GM23248 (cell line): ENCODE measurements at regions not wholly inside any gene's neighbourhood (a gene's known extent, or its start where the extent isn't known, plus 50 kb on each side); places are given as distances from the start of the nearest gene placed in this dataset.
A peak's percentile ranks its signal among the peaks of the same experiment; 100 is the strongest.

ENCODE experiments used
- DNase-seq: peaks from one replicate; pipeline ENCODE4 v3.0.0-alpha.2; 2015
- H2AFZ ChIP-seq: fragments of 200-600 bp; sonication (generic); 2 replicates; pipeline ENCODE4 v1.6.1; 2016; ENCODE audit warnings: antibody characterized with exemption
- H3F3A ChIP-seq: fragments of 200-600 bp; sonication (generic); 2 replicates; pipeline ENCODE4 v1.6.1; 2016; ENCODE audit warnings: mild to moderate bottlenecking, antibody characterized with exemption, mixed run types; ENCODE audit not compliant: insufficient read depth
- H3K27ac ChIP-seq: fragments of 200-600 bp; sonication (generic); 2 replicates; pipeline ENCODE4 v1.5.1; 2016; ENCODE audit warnings: mild to moderate bottlenecking
- H3K27me3 ChIP-seq: fragments of 200-600 bp; sonication (generic); replicated peaks from 2 replicates; pipeline ENCODE4 v1.6.1; 2016; ENCODE audit warnings: mild to moderate bottlenecking; ENCODE audit not compliant: insufficient read depth
- H3K36me3 ChIP-seq: fragments of 200-600 bp; sonication (generic); 2 replicates; pipeline ENCODE4 v1.6.1; 2016; ENCODE audit warnings: low read depth, mild to moderate bottlenecking
- H3K4me1 ChIP-seq: fragments of 200-600 bp; sonication (generic); 2 replicates; pipeline ENCODE4 v1.6.1; 2016; ENCODE audit warnings: mild to moderate bottlenecking; ENCODE audit not compliant: insufficient read depth
- H3K4me2 ChIP-seq: fragments of 200-600 bp; sonication (generic); one replicate; pipeline ENCODE4 v1.6.1; 2016; ENCODE audit warnings: mild to moderate bottlenecking; ENCODE audit not compliant: unreplicated experiment
- H3K4me3 ChIP-seq: fragments of 200-600 bp; sonication (generic); 2 replicates; pipeline ENCODE4 v1.5.1; 2016; ENCODE audit warnings: mild to moderate bottlenecking
- H3K79me2 ChIP-seq: fragments of 200-600 bp; sonication (generic); 2 replicates; pipeline ENCODE4 v1.6.1; 2016; ENCODE audit warnings: mild to moderate bottlenecking; ENCODE audit not compliant: insufficient read depth
- H3K9ac ChIP-seq: fragments of 200-600 bp; sonication (generic); 2 replicates; pipeline ENCODE4 v1.6.1; 2016; ENCODE audit warnings: mild to moderate bottlenecking
- H3K9me2 ChIP-seq: fragments of 200-600 bp; sonication (generic); 2 replicates; pipeline ENCODE4 v1.6.1; 2016; ENCODE audit warnings: mixed run types, mild to moderate bottlenecking, moderate library complexity; ENCODE audit not compliant: insufficient read depth
- H3K9me3 ChIP-seq: fragments of 200-600 bp; sonication (generic); one replicate; pipeline ENCODE4 v1.6.1; 2017; ENCODE audit warnings: low read depth
- H4K20me1 ChIP-seq: fragments of 200-600 bp; sonication (generic); 2 replicates; pipeline ENCODE4 v1.6.0; 2016; ENCODE audit not compliant: insufficient read depth
- EZH2 ChIP-seq: fragments of 200-600 bp; sonication (generic); IDR thresholded peaks from 2 replicates; pipeline ENCODE4 v1.6.1; 2018; ENCODE audit warnings: antibody characterized with exemption, mild to moderate bottlenecking; ENCODE audit not compliant: insufficient read depth, poor library complexity, severe bottlenecking
- EZH2phosphoT487 ChIP-seq: fragments of 200-600 bp; sonication (generic); IDR thresholded peaks from 2 replicates; pipeline ENCODE4 v1.6.1; 2018; ENCODE audit warnings: antibody characterized with exemption, moderate library complexity, mild to moderate bottlenecking, low read depth; ENCODE audit not compliant: insufficient read depth
- WGBS, 2 experiments: methylation state at CpG; one replicate each; pipeline ENCODE4 v1.1.6; 2015 to 2017; ENCODE audit warnings: low lambda C conversion rate in 2 of 2, low coverage in 1 of 2; ENCODE audit errors: missing lambda C conversion rate in 2 of 2; 5-methylcytosine and 5-hydroxymethylcytosine counted together
- in situ Hi-C: fragments of 300-500 bp; cut with MboI; formaldehyde crosslinking; loops from 2 replicates; pipeline ENCODE4 v1.15.0; 2020

- Histone ChIP-seq H3K27ac (peak overlapping the region; percentile 64), H3K9me2 (no peaks in the 10 kb centered on the region; the same call in 1 of the 2 replicates)
- in situ Hi-C loops: no loop called here
Measured at GRCh38 chr16:64738321-64738960, 383.4 kb downstream of the CDH11 start.

GRCh38 chr16:64736857-64737256 lies 385.0 kb downstream of the CDH11 start:
- no peaks in the 10 kb centered on the region; the same call in 1 of the 2 replicates for H3K9me2 ChIP-seq
- 43 to 49% methylated on average over 2 of the region's 2 CpGs for WGBS, 2 experiments
- DNase-seq: no peak
- no peak overlapping the region for H3K4me2 ChIP-seq
- no peaks in the 10 kb centered on the region for H3K27me3 ChIP-seq
- H3K27ac ChIP-seq: no peak overlapping the region
- TF ChIP-seq EZH2 (no peak), EZH2phosphoT487 (no peak)
- H3K4me1 ChIP-seq: peaks cover 11% of the 10 kb centered on the region
- no peak overlapping the region for H3K4me3 ChIP-seq
- H3K36me3 ChIP-seq: no peaks in the 10 kb centered on the region
- no peak overlapping the region for H3K9ac ChIP-seq
- in situ Hi-C loops: no loop called here
- H3K9me3 ChIP-seq: no peaks in the 10 kb centered on the region
- H3K79me2 ChIP-seq: no peaks in the 10 kb centered on the region
- H3F3A ChIP-seq: peaks cover 17% of the 10 kb centered on the region; the same call in 1 of the 2 replicates
- no peak overlapping the region for H2AFZ ChIP-seq
- H4K20me1 ChIP-seq: no peaks in the 10 kb centered on the region

More at GRCh38 chr16:64738321-64738960, 383.4 kb downstream of the CDH11 start:
- H3K36me3 ChIP-seq: no peaks in the 10 kb centered on the region
- H3K9me3 ChIP-seq: no peaks in the 10 kb centered on the region
- no peaks in the 10 kb centered on the region for H4K20me1 ChIP-seq
- peaks cover 11% of the 10 kb centered on the region for H3K4me1 ChIP-seq
- peaks cover 17% of the 10 kb centered on the region; the same call in 1 of the 2 replicates for H3F3A ChIP-seq
- peak; percentile 68 for DNase-seq
- no peak for TF ChIP-seq EZH2phosphoT487
- H2AFZ ChIP-seq: peak overlapping the region; percentile 54
- H3K9ac ChIP-seq: no peak overlapping the region
- H3K4me2 ChIP-seq: peak overlapping the region; percentile 41
- H3K27me3 ChIP-seq: no peaks in the 10 kb centered on the region
- 24 to 56% methylated on average over 1 of the region's 1 CpG for WGBS, 2 experiments
- no peaks in the 10 kb centered on the region for H3K79me2 ChIP-seq
- H3K4me3 ChIP-seq: no peak overlapping the region

- no peak overlapping the region for H3K27ac ChIP-seq
- H3K36me3 ChIP-seq: no peaks in the 10 kb centered on the region
- no peaks in the 10 kb centered on the region for H3K9me3 ChIP-seq
- H3K4me2 ChIP-seq: no peak overlapping the region
- no peak overlapping the region for H2AFZ ChIP-seq
- no peak overlapping the region for H3K9ac ChIP-seq
- WGBS, 2 experiments: 94 to 100% methylated on average over 1 of the region's 1 CpG
- H3K79me2 ChIP-seq: no peaks in the 10 kb centered on the region
- no peak for DNase-seq
- H3K9me2 ChIP-seq: 0 out of 2 replicates have a peak, but pooled peaks cover 4% of the 10 kb centered on the region
- H3K4me3 ChIP-seq: no peak overlapping the region
- H3K4me1 ChIP-seq: no peaks in the 10 kb centered on the region
- H3K27me3 ChIP-seq: no peaks in the 10 kb centered on the region
- no peaks in the 10 kb centered on the region for H4K20me1 ChIP-seq
- in situ Hi-C loops: no loop called here
- TF ChIP-seq EZH2 (no peak), EZH2phosphoT487 (no peak)
- no peaks in the 10 kb centered on the region for H3F3A ChIP-seq
Measured at GRCh38 chr16:64731891-64732290, 390.0 kb downstream of the CDH11 start.

GRCh38 chr16:64730261-64730660 lies 391.6 kb downstream of the CDH11 start:
- no peaks in the 10 kb centered on the region for H4K20me1 ChIP-seq
- 0 out of 2 replicates have a peak, but pooled peaks cover 4% of the 10 kb centered on the region for H3K9me2 ChIP-seq
- H2AFZ ChIP-seq: no peak overlapping the region
- no peaks in the 10 kb centered on the region for H3K9me3 ChIP-seq
- no peaks in the 10 kb centered on the region for H3K27me3 ChIP-seq
- H3K4me1 ChIP-seq: no peaks in the 10 kb centered on the region
- no peaks in the 10 kb centered on the region for H3K79me2 ChIP-seq
- H3K9ac ChIP-seq: no peak overlapping the region
- H3K4me2 ChIP-seq: no peak overlapping the region
- H3F3A ChIP-seq: no peaks in the 10 kb centered on the region
- no peak for DNase-seq
- no peak overlapping the region for H3K27ac ChIP-seq
- 85 to 90% methylated on average over 2 of the region's 2 CpGs for WGBS, 2 experiments
- no peaks in the 10 kb centered on the region for H3K36me3 ChIP-seq
- no peak for TF ChIP-seq EZH2
- no peak for TF ChIP-seq EZH2phosphoT487
- no peak overlapping the region for H3K4me3 ChIP-seq
- in situ Hi-C loops: no loop called here

GRCh38 chr16:64724339-64724738 lies 397.5 kb downstream of the CDH11 start:
- WGBS, 2 experiments: 81 to 84% methylated on average over 5 of the region's 5 CpGs
- TF ChIP-seq EZH2: no peak
- TF ChIP-seq EZH2phosphoT487: no peak
- Histone ChIP-seq H3K27me3 (no peaks in the 10 kb centered on the region), H3K9ac (no peak overlapping the region), H3K4me3 (no peak overlapping the region), H3K9me3 (no peaks in the 10 kb centered on the region), H3K36me3 (no peaks in the 10 kb centered on the region), H3F3A (no peaks in the 10 kb centered on the region), H2AFZ (no peak overlapping the region), H3K27ac (no peak overlapping the region), H3K9me2 (0 out of 2 replicates have a peak, but pooled peaks cover 4% of the 10 kb centered on the region), H3K4me2 (no peak overlapping the region), H3K4me1 (no peaks in the 10 kb centered on the region), H4K20me1 (no peaks in the 10 kb centered on the region), H3K79me2 (no peaks in the 10 kb centered on the region)
- DNase-seq: no peak
- in situ Hi-C loops: no loop called here
